ENCODE measurements at regions not wholly inside any gene's neighbourhood (a gene's known extent, or its start where the extent isn't known, plus 50 kb on each side); places are given as distances from the start of the nearest gene placed in this dataset.

DNA sequence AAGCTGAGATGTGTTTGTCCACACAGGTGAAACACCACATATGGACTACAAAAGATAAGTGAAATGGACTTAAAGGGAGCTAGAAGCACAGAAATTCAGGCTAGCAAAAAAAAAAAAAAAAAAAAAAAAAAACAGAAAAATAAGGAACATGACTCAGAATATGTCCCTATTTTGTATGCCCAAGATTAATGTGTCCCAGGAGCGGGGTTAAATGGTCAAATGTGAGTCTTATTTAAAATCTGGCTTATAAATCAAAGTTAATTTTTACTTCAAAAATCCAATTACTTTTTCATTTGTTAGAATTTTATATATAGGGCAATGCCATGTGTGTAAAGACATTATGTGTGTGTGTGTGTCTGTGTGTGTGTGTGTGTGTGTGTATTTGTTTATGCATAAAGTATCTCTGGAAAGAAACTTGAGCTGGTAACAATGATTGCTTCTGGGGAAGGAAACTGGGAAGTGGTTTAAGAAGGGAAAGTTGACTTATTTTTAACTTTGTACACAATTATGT is 986.5 kb downstream of the ROBO2 start:
- Histone ChIP-seq H3K27me3 (ENCODE audit: insufficient read depth, low read length) (no peaks in the 10 kb centered on the region), H3K4me3 (ENCODE audit: low read length) (no peak overlapping the region), H2AFZ (ENCODE audit: low read depth, low read length) (no peak overlapping the region), H3K4me1 (ENCODE audit: insufficient read depth, low read length) (no peaks in the 10 kb centered on the region), H3K9me3 (ENCODE audit: low read length) (no peaks in the 10 kb centered on the region), H3K36me3 (ENCODE audit: insufficient read depth, low read length) (no peaks in the 10 kb centered on the region)

DNA sequence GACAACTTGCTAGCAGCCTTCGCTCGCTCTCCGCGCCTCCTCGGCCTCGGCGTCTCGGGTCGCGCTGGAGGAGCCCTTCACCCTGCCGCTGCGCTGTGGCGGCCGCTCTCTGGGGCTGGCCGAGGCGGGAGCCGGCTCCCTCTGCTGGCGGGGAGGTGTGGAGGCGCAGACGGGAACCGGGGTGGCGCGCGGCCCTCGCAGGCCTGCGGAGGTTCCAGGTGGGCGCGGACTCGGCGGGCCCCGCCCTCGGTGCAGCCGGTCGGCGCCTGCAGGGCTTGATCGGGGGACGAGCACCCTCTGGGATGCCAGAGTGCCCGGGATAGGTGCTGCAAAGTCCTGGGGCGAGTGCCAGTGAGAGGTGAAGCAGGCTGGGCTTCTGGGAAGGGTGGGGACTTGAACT is 989.9 kb downstream of the ROBO2 start:
- no peaks in the 10 kb centered on the region for H3K4me1 ChIP-seq (ENCODE audit: insufficient read depth, low read length)
- H3K36me3 ChIP-seq (ENCODE audit: insufficient read depth, low read length) = no peaks in the 10 kb centered on the region
- H3K9me3 ChIP-seq (ENCODE audit: low read length) = no peaks in the 10 kb centered on the region
- no peak overlapping the region for H2AFZ ChIP-seq (ENCODE audit: low read depth, low read length)
- no peaks in the 10 kb centered on the region for H3K27me3 ChIP-seq (ENCODE audit: insufficient read depth, low read length)
- H3K4me3 ChIP-seq (ENCODE audit: low read length) = no peak overlapping the region

DNA sequence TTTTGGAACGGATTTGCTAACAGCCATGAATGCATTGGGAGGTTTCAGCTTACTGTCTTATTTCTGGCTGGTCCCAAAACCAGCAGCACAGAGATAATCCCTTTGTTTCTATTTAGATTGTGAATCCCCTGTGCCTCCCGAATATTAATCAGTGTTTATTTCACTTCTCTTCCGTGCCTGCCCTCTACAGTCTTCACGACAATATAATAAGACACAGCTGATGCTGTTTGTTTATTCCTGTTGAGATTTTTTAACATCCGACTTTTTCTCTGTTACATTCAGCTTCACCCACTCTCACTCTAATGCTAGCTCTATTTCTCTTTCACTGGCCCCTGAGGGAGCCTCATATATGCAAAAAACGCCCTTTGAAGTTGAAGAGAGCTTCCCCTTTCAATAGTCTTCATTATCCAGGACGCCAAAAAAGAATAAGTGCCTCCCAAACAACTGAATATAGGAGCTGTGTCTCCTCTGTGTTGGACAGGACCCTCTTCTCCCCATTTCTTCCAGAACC is 995.3 kb downstream of the ROBO2 start:
- H3K4me3 ChIP-seq (ENCODE audit: low read length) = peak overlapping the region; percentile 19
- no peaks in the 10 kb centered on the region for H3K9me3 ChIP-seq (ENCODE audit: low read length)
- H3K27me3 ChIP-seq (ENCODE audit: insufficient read depth, low read length) = no peaks in the 10 kb centered on the region
- no peaks in the 10 kb centered on the region for H3K36me3 ChIP-seq (ENCODE audit: insufficient read depth, low read length)
- H3K4me1 ChIP-seq (ENCODE audit: insufficient read depth, low read length) = peaks cover 16% of the 10 kb centered on the region
- H2AFZ ChIP-seq (ENCODE audit: low read depth, low read length) = no peak overlapping the region

DNA sequence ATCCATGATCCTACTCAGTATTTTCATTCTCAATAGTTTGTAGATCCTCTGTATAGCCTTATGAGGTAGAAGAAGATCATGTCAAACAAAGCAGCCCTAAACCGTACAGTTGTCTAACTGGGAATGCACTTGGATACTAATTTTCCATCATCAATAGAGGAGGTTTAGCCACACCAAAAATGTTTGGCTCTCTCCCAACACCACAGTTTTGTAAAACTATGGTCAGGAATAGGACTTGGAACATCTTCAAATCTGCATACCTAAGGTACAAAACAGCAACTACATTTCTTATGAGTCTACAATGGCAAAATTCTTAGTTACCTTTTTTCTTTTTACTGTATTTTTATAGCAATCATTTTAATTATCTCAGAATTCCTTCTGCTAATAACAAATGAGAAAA is 1001.6 kb downstream of the ROBO2 start:
- no peaks in the 10 kb centered on the region for H3K27me3 ChIP-seq (ENCODE audit: insufficient read depth, low read length)
- no peak overlapping the region for H2AFZ ChIP-seq (ENCODE audit: low read depth, low read length)
- H3K4me1 ChIP-seq (ENCODE audit: insufficient read depth, low read length) = peaks cover under 1% of the 10 kb centered on the region
- no peaks in the 10 kb centered on the region for H3K9me3 ChIP-seq (ENCODE audit: low read length)
- no peaks in the 10 kb centered on the region for H3K36me3 ChIP-seq (ENCODE audit: insufficient read depth, low read length)
- no peak overlapping the region for H3K4me3 ChIP-seq (ENCODE audit: low read length)

- H3K4me3 ChIP-seq (ENCODE audit: low read length) = no peak overlapping the region
- H2AFZ ChIP-seq (ENCODE audit: low read depth, low read length) = no peak overlapping the region
- no peaks in the 10 kb centered on the region for H3K9me3 ChIP-seq (ENCODE audit: low read length)
Observed at GRCh38 chr3:78046566-78046965, 1006.7 kb downstream of the ROBO2 start.

GRCh38 chr3:78048698-78049097 is 1008.8 kb downstream of the ROBO2 start:
- Histone ChIP-seq H3K4me3 (ENCODE audit: low read length) (no peak overlapping the region), H3K27me3 (ENCODE audit: insufficient read depth, low read length) (no peaks in the 10 kb centered on the region), H2AFZ (ENCODE audit: low read depth, low read length) (no peak overlapping the region), H3K36me3 (ENCODE audit: insufficient read depth, low read length) (no peaks in the 10 kb centered on the region), H3K9me3 (ENCODE audit: low read length) (no peaks in the 10 kb centered on the region), H3K4me1 (ENCODE audit: insufficient read depth, low read length) (no peaks in the 10 kb centered on the region)

More at GRCh38 chr3:78046566-78046965, 1006.7 kb downstream of the ROBO2 start:
- no peaks in the 10 kb centered on the region for H3K4me1 ChIP-seq (ENCODE audit: insufficient read depth, low read length)
- no peaks in the 10 kb centered on the region for H3K36me3 ChIP-seq (ENCODE audit: insufficient read depth, low read length)
- no peaks in the 10 kb centered on the region for H3K27me3 ChIP-seq (ENCODE audit: insufficient read depth, low read length)

GRCh38 chr3:78049521-78049920 is 1009.6 kb downstream of the ROBO2 start:
- Histone ChIP-seq H3K4me3 (ENCODE audit: low read length) (no peak overlapping the region), H3K36me3 (ENCODE audit: insufficient read depth, low read length) (no peaks in the 10 kb centered on the region), H3K27me3 (ENCODE audit: insufficient read depth, low read length) (no peaks in the 10 kb centered on the region), H3K4me1 (ENCODE audit: insufficient read depth, low read length) (no peaks in the 10 kb centered on the region), H3K9me3 (ENCODE audit: low read length) (no peaks in the 10 kb centered on the region), H2AFZ (ENCODE audit: low read depth, low read length) (no peak overlapping the region)

GRCh38 chr3:78050276-78051065 is 1010.6 kb downstream of the ROBO2 start:
- Histone ChIP-seq H3K4me1 (ENCODE audit: insufficient read depth, low read length) (no peaks in the 10 kb centered on the region), H3K9me3 (ENCODE audit: low read length) (no peaks in the 10 kb centered on the region), H2AFZ (ENCODE audit: low read depth, low read length) (no peak overlapping the region), H3K4me3 (ENCODE audit: low read length) (no peak overlapping the region), H3K27me3 (ENCODE audit: insufficient read depth, low read length) (no peaks in the 10 kb centered on the region), H3K36me3 (ENCODE audit: insufficient read depth, low read length) (no peaks in the 10 kb centered on the region)

DNA sequence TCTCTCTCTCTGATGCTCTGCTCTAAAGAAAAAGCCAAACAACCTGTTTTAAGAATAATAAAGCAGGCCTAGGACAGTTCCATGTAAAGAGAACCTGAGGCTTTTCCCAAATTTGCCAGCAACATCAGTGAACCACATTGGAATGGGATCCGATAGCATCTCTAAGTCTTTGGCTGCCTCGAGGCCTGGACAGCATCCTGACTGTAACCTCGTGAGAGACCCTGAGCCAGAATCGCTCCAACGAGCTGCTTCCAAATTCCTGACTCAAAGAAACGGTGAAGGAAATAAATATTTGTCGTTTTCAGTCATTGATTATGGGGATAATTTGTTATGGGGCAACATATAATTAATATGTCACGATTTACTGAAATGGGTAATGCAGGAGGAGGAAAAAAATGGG is 1012.8 kb downstream of the ROBO2 start:
- Histone ChIP-seq H2AFZ (ENCODE audit: low read depth, low read length) (no peak overlapping the region), H3K27me3 (ENCODE audit: insufficient read depth, low read length) (no peaks in the 10 kb centered on the region), H3K4me3 (ENCODE audit: low read length) (no peak overlapping the region), H3K36me3 (ENCODE audit: insufficient read depth, low read length) (no peaks in the 10 kb centered on the region), H3K9me3 (ENCODE audit: low read length) (no peaks in the 10 kb centered on the region), H3K4me1 (ENCODE audit: insufficient read depth, low read length) (no peaks in the 10 kb centered on the region)

DNA sequence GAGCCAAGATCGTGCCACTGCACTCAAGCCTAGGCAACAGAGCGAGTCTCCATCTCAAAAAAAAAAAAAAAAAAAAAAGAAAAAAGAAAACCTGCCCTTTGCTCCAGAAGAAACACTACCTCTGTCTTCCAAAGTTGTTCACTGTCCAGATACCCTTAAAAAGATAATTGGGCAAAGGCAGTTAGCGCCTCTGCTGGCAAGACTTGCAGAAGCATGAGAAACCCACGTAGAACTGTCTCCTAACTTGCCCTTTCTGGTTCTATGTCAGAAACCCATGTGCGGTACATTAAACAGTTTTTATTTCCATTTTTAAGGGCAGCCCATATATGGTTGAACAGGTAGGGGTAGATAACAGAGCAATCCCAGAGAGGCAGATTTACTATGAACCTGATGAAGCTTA is 1026.4 kb downstream of the ROBO2 start:
- Histone ChIP-seq H2AFZ (ENCODE audit: low read depth, low read length) (no peak overlapping the region), H3K4me3 (ENCODE audit: low read length) (no peak overlapping the region), H3K27me3 (ENCODE audit: insufficient read depth, low read length) (no peaks in the 10 kb centered on the region), H3K4me1 (ENCODE audit: insufficient read depth, low read length) (no peaks in the 10 kb centered on the region), H3K36me3 (ENCODE audit: insufficient read depth, low read length) (no peaks in the 10 kb centered on the region), H3K9me3 (ENCODE audit: low read length) (no peaks in the 10 kb centered on the region)

- no peak overlapping the region for H2AFZ ChIP-seq (ENCODE audit: low read depth, low read length)
- H3K4me3 ChIP-seq (ENCODE audit: low read length) = no peak overlapping the region
- no peaks in the 10 kb centered on the region for H3K9me3 ChIP-seq (ENCODE audit: low read length)
- no peaks in the 10 kb centered on the region for H3K4me1 ChIP-seq (ENCODE audit: insufficient read depth, low read length)
- H3K36me3 ChIP-seq (ENCODE audit: insufficient read depth, low read length) = no peaks in the 10 kb centered on the region
- no peaks in the 10 kb centered on the region for H3K27me3 ChIP-seq (ENCODE audit: insufficient read depth, low read length)
Observed at GRCh38 chr3:78070188-78070587, 1030.3 kb downstream of the ROBO2 start.

GRCh38 chr3:78076379-78076778 is 1036.5 kb downstream of the ROBO2 start:
- no peak overlapping the region for H2AFZ ChIP-seq (ENCODE audit: low read depth, low read length)
- H3K36me3 ChIP-seq (ENCODE audit: insufficient read depth, low read length) = no peaks in the 10 kb centered on the region
- H3K4me1 ChIP-seq (ENCODE audit: insufficient read depth, low read length) = no peaks in the 10 kb centered on the region
- no peak overlapping the region for H3K4me3 ChIP-seq (ENCODE audit: low read length)
- no peaks in the 10 kb centered on the region for H3K27me3 ChIP-seq (ENCODE audit: insufficient read depth, low read length)
- no peaks in the 10 kb centered on the region for H3K9me3 ChIP-seq (ENCODE audit: low read length)

GRCh38 chr3:78077178-78077577 is 1037.3 kb downstream of the ROBO2 start:
- no peaks in the 10 kb centered on the region for H3K27me3 ChIP-seq (ENCODE audit: insufficient read depth, low read length)
- no peaks in the 10 kb centered on the region for H3K9me3 ChIP-seq (ENCODE audit: low read length)
- no peaks in the 10 kb centered on the region for H3K36me3 ChIP-seq (ENCODE audit: insufficient read depth, low read length)
- no peak overlapping the region for H2AFZ ChIP-seq (ENCODE audit: low read depth, low read length)
- no peak overlapping the region for H3K4me3 ChIP-seq (ENCODE audit: low read length)
- no peaks in the 10 kb centered on the region for H3K4me1 ChIP-seq (ENCODE audit: insufficient read depth, low read length)

GRCh38 chr3:78077842-78078241 is 1037.9 kb downstream of the ROBO2 start:
- H2AFZ ChIP-seq (ENCODE audit: low read depth, low read length) = no peak overlapping the region
- H3K4me3 ChIP-seq (ENCODE audit: low read length) = no peak overlapping the region

More at GRCh38 chr3:78077842-78078241, 1037.9 kb downstream of the ROBO2 start:
- no peaks in the 10 kb centered on the region for H3K9me3 ChIP-seq (ENCODE audit: low read length)
- H3K36me3 ChIP-seq (ENCODE audit: insufficient read depth, low read length) = no peaks in the 10 kb centered on the region
- no peaks in the 10 kb centered on the region for H3K27me3 ChIP-seq (ENCODE audit: insufficient read depth, low read length)
- H3K4me1 ChIP-seq (ENCODE audit: insufficient read depth, low read length) = no peaks in the 10 kb centered on the region
